ENCODE measurements at regions not wholly inside any gene's neighbourhood (a gene's known extent, or its start where the extent isn't known, plus 50 kb on each side); places are given as distances from the start of the nearest gene placed in this dataset.

- no peak for TF ChIP-seq CTCF (IDR thresholded peaks at IDR 0.05)
- no peaks in the 10 kb centered on the region for H3K9me3 ChIP-seq (replicated peaks in 1 of 2; ENCODE audit: control insufficient read depth in 1 of 2, insufficient read depth in 1 of 2, low read length in 2 of 2)
- H3K27ac ChIP-seq (ENCODE audit: low read depth in 1 of 2, low read length in 2 of 2), result no peak overlapping the region
- H3K9ac ChIP-seq (ENCODE audit: insufficient read depth, low read length, poor library complexity, severe bottlenecking), result no peak overlapping the region
- no peaks in the 10 kb centered on the region for H3K79me2 ChIP-seq (ENCODE audit: insufficient read depth, low read length)
- peaks cover 0 to 6% (median 2%) of the 10 kb centered on the region in 7 donors for H3K9me3 Mint-ChIP-seq
- WGBS (ENCODE audit: insufficient coverage), result 90% methylated on average over 2 of the region's 6 CpGs
- H2AFZ ChIP-seq (ENCODE audit: insufficient read depth, low read depth, low read length, poor library complexity, severe bottlenecking), result no peak overlapping the region
- DNase-seq, result peak in 1 of 3 donors; percentile 10
- H4K20me1 ChIP-seq (ENCODE audit: insufficient read depth, low read length), result no peaks in the 10 kb centered on the region
- H3K4me1 Mint-ChIP-seq, result peaks cover 5% of the 10 kb centered on the region
- H3K36me3 ChIP-seq (replicated peaks in 1 of 2; ENCODE audit: control insufficient read depth in 1 of 2, insufficient read depth in 2 of 2, low read length in 2 of 2), result no peaks in the 10 kb centered on the region
- H3K4me3 ChIP-seq (replicated peaks in 1 of 3; ENCODE audit: low read depth in 2 of 3, low read length in 3 of 3), result no peak overlapping the region
- no peak overlapping the region for H3K4me2 ChIP-seq (replicated peaks; ENCODE audit: extremely low read depth, low read length, poor library complexity, severe bottlenecking)
- no peaks in the 10 kb centered on the region for H3K27me3 ChIP-seq (ENCODE audit: control insufficient read depth in 2 of 2, insufficient read depth in 2 of 2, low read length in 2 of 2)
- H3K4me3 Mint-ChIP-seq, result no peak overlapping the region
- H3K4me1 ChIP-seq (ENCODE audit: control insufficient read depth in 1 of 2, insufficient read depth in 2 of 2, low read length in 2 of 2), result peaks cover 2 to 4% of the 10 kb centered on the region in 2 donors
- H3K27ac Mint-ChIP-seq, result no peak overlapping the region
- no peaks in the 10 kb centered on the region for H3K36me3 Mint-ChIP-seq
- peaks cover 1 to 9% (median 8%) of the 10 kb centered on the region in 3 donors for H3K27me3 Mint-ChIP-seq (ENCODE audit: low read depth in 3 of 3)
- intact Hi-C loops (cut with micrococcal nuclease), result no loop called here
Measured at GRCh38 chr2:217101972-217102371, 242.1 kb upstream of the TNP1 start.

- Histone ChIP-seq H3K79me2 (ENCODE audit: insufficient read depth, low read length) (no peaks in the 10 kb centered on the region), H3K4me3 (replicated peaks in 1 of 3; ENCODE audit: low read depth in 2 of 3, low read length in 3 of 3) (no peak overlapping the region), H2AFZ (ENCODE audit: insufficient read depth, low read depth, low read length, poor library complexity, severe bottlenecking) (no peak overlapping the region), H3K4me2 (replicated peaks; ENCODE audit: extremely low read depth, low read length, poor library complexity, severe bottlenecking) (no peak overlapping the region), H4K20me1 (ENCODE audit: insufficient read depth, low read length) (no peaks in the 10 kb centered on the region), H3K9ac (ENCODE audit: insufficient read depth, low read length, poor library complexity, severe bottlenecking) (no peak overlapping the region), H3K4me1 (ENCODE audit: control insufficient read depth in 1 of 2, insufficient read depth in 2 of 2, low read length in 2 of 2) (no peaks in the 10 kb centered on the region), H3K36me3 (replicated peaks in 1 of 2; ENCODE audit: control insufficient read depth in 1 of 2, insufficient read depth in 2 of 2, low read length in 2 of 2) (no peaks in the 10 kb centered on the region), H3K27me3 (ENCODE audit: control insufficient read depth in 2 of 2, insufficient read depth in 2 of 2, low read length in 2 of 2) (no peaks in the 10 kb centered on the region), H3K27ac (ENCODE audit: low read depth in 1 of 2, low read length in 2 of 2) (no peak overlapping the region), H3K9me3 (replicated peaks in 1 of 2; ENCODE audit: control insufficient read depth in 1 of 2, insufficient read depth in 1 of 2, low read length in 2 of 2) (no peaks in the 10 kb centered on the region)
- peaks cover 0 to 9% (median 7%) of the 10 kb centered on the region in 3 donors for H3K27me3 Mint-ChIP-seq (ENCODE audit: low read depth in 3 of 3)
- no peak overlapping the region for H3K4me3 Mint-ChIP-seq
- H3K4me1 Mint-ChIP-seq, result peaks cover 20% of the 10 kb centered on the region
- no peaks in the 10 kb centered on the region for H3K36me3 Mint-ChIP-seq
- no peak for TF ChIP-seq CTCF (IDR thresholded peaks at IDR 0.05)
- no peak for DNase-seq
- no peak overlapping the region for H3K27ac Mint-ChIP-seq
- intact Hi-C loops (cut with micrococcal nuclease), result loop anchor here in 1 of 2 donors (5.0 kb wide), 1 partner anchor 47 kb away; no protein-coding TSS in a partner anchor
- peaks cover 0 to 4% (median 0%) of the 10 kb centered on the region in 7 donors for H3K9me3 Mint-ChIP-seq
Measured at GRCh38 chr2:217099561-217099960, 239.7 kb upstream of the TNP1 start.

Measured in CD14-positive monocyte (primary cell).